Tibial nerve (tissue), 3 donors: ENCODE measurements at regions not wholly inside any gene's neighbourhood (a gene's known extent, or its start where the extent isn't known, plus 50 kb on each side); places are given as distances from the start of the nearest gene placed in this dataset.

Experiments used
- POLR2A ChIP-seq, 2 donors: fragments of 450-650 bp; IDR thresholded peaks; one replicate each; pipeline ENCODE4 v1.6.1; 2017; ENCODE audit warnings: antibody characterized with exemption in 2 of 2, mild to moderate bottlenecking in 2 of 2, moderate library complexity in 2 of 2
- TF ChIP-seq, protein P1 (sequence below), 5 experiments: fragments of 200-600 bp in 3 of 5; fragments of 450-650 bp in 2 of 5; sonication (generic) in 3 of 5; IDR thresholded peaks; one replicate each; pipeline ENCODE4 v1.5.1; 2016 to 2019; ENCODE audit warnings: antibody characterized with exemption in 5 of 5, mild to moderate bottlenecking in 3 of 5, moderate library complexity in 2 of 5

DNA sequence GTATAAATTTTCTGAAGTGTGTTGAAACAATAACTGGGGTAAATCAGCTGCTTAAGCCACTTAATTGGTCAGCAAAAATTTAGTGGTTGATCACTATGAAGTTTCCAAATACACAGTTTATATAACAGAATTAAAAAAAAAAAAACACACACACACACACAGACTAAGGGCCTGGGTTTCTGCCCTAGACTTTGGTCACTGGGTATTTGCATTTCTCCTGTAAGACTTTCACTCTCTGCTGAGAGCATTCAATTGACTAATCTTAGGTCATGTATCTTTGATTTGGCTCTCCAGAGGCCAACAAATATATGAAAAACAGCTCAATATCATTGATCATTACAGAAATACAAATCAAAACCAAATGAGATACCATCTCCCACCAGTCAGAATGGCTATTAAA, 214.3 kb downstream of the KCNA4 start:
- TF ChIP-seq, protein P1, sequence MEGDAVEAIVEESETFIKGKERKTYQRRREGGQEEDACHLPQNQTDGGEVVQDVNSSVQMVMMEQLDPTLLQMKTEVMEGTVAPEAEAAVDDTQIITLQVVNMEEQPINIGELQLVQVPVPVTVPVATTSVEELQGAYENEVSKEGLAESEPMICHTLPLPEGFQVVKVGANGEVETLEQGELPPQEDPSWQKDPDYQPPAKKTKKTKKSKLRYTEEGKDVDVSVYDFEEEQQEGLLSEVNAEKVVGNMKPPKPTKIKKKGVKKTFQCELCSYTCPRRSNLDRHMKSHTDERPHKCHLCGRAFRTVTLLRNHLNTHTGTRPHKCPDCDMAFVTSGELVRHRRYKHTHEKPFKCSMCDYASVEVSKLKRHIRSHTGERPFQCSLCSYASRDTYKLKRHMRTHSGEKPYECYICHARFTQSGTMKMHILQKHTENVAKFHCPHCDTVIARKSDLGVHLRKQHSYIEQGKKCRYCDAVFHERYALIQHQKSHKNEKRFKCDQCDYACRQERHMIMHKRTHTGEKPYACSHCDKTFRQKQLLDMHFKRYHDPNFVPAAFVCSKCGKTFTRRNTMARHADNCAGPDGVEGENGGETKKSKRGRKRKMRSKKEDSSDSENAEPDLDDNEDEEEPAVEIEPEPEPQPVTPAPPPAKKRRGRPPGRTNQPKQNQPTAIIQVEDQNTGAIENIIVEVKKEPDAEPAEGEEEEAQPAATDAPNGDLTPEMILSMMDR (IDR thresholded peaks at IDR 0.05): no peak
- no peak for TF ChIP-seq POLR2A (IDR thresholded peaks at IDR 0.05)
